Lung (tissue), 11 donors: ENCODE measurements at regions not wholly inside any gene's neighbourhood (a gene's known extent, or its start where the extent isn't known, plus 50 kb on each side); places are given as distances from the start of the nearest gene placed in this dataset.

Source experiments
- ATAC-seq: fragments of 200-7000 bp; cut with Tn5 transposase; one replicate; pipeline ENCODE4 v1.9.1; 2020; ENCODE audit warnings: moderate number of reproducible peaks; ENCODE audit not compliant: insufficient read depth, low FRiP score
- DNase-seq, 3 donors: peaks; one replicate each; pipeline ENCODE4 v3.0.0-alpha.2; 2013 to 2017
- H3K27ac ChIP-seq, 2 donors: one replicate each; pipeline ENCODE4 v1.5.1; 2013; ENCODE audit warnings: mild to moderate bottlenecking in 2 of 2, moderate library complexity in 2 of 2, control low read depth in 1 of 2, inconsistent platforms in 1 of 2, low read depth in 1 of 2, low read length in 1 of 2
- H3K27me3 ChIP-seq, 3 donors: one replicate each; pipeline ENCODE4 v1.5.1; 2013; ENCODE audit warnings: low read length in 2 of 3; ENCODE audit not compliant: control insufficient read depth in 3 of 3, insufficient read depth in 3 of 3
- H3K36me3 ChIP-seq, 4 donors: one replicate each; pipeline ENCODE4 v1.5.1; 2013; ENCODE audit warnings: low read length in 4 of 4, mild to moderate bottlenecking in 1 of 4, moderate library complexity in 1 of 4; ENCODE audit not compliant: control insufficient read depth in 4 of 4, insufficient read depth in 4 of 4
- H3K4me1 ChIP-seq, 5 donors: one replicate each; pipeline ENCODE4 v1.5.1; 2013; ENCODE audit warnings: low read length in 5 of 5, mild to moderate bottlenecking in 2 of 5, moderate library complexity in 1 of 5; ENCODE audit not compliant: control insufficient read depth in 5 of 5, insufficient read depth in 5 of 5
- H3K4me3 ChIP-seq: one replicate; pipeline ENCODE4 v1.5.1; 2013; ENCODE audit warnings: mild to moderate bottlenecking, control low read depth, moderate library complexity
- H3K9ac ChIP-seq, 2 donors: one replicate each; pipeline ENCODE4 v1.5.1; 2013; ENCODE audit warnings: low read length in 2 of 2, control low read depth in 1 of 2; ENCODE audit not compliant: insufficient read depth in 1 of 2
- H3K9me3 ChIP-seq, 4 donors: one replicate each; pipeline ENCODE4 v1.5.1; 2013; ENCODE audit warnings: low read length in 3 of 4, mild to moderate bottlenecking in 1 of 4, moderate library complexity in 1 of 4; ENCODE audit not compliant: control insufficient read depth in 4 of 4, insufficient read depth in 3 of 4
- WGBS, 2 donors: extraction: QIAGEN DNeasy Blood & Tissue Kit; methylation state at CpG; one replicate each; pipeline ENCODE4 v1.1.7; 2013; 5-methylcytosine and 5-hydroxymethylcytosine counted together
- TF ChIP-seq, protein P1 (sequence below): IDR thresholded peaks from 2 replicates; pipeline ENCODE4 v1.5.1; 2012; ENCODE audit warnings: mild to moderate bottlenecking; ENCODE audit errors: control extremely low read depth, extremely low read depth
- donor health status: control.
- donor health status: control.
- donor health status: Bipolar disorder and iron deficiency.
- donor health status: healthy.
- donor health status: DM: yes; HTN: yes; CAD: no.

DNA sequence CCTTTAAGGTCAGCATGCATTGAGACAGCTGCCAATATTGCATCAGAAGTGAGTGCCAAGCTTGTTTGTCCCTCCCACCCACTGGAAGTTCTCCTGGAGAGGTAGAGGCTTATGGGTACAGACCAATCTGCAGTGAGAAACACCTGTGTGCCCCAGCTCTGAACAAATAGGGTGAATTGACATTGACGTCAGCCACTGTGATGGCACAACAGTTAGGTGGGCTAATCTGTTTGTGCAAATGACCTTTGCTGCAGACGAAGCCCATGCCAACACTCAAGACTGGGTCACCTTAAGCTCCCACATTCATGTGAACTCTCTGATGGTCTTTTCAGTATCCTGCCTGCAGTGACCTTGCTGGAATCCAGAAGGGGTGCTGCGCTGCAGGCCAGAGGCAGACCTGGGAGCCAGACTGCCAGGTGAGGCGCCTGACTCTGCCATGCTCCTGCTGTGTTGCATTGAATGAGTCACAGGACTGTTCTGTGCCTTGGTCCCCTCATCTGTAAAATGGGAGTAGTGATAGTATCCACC, 99.9 kb downstream of the ALDH8A1 start:
- ATAC-seq = no peak
- H3K4me1 ChIP-seq = peaks cover 0 to 5% (median 2%) of the 10 kb centered on the region in 5 donors
- H3K4me3 ChIP-seq = no peak overlapping the region
- no peak for DNase-seq
- H3K36me3 ChIP-seq = no peaks in the 10 kb centered on the region
- peaks cover 0 to 1% (median 0%) of the 10 kb centered on the region in 4 donors for H3K9me3 ChIP-seq
- H3K27ac ChIP-seq = no peak overlapping the region
- no peaks in the 10 kb centered on the region for H3K27me3 ChIP-seq
- TF ChIP-seq, protein P1, sequence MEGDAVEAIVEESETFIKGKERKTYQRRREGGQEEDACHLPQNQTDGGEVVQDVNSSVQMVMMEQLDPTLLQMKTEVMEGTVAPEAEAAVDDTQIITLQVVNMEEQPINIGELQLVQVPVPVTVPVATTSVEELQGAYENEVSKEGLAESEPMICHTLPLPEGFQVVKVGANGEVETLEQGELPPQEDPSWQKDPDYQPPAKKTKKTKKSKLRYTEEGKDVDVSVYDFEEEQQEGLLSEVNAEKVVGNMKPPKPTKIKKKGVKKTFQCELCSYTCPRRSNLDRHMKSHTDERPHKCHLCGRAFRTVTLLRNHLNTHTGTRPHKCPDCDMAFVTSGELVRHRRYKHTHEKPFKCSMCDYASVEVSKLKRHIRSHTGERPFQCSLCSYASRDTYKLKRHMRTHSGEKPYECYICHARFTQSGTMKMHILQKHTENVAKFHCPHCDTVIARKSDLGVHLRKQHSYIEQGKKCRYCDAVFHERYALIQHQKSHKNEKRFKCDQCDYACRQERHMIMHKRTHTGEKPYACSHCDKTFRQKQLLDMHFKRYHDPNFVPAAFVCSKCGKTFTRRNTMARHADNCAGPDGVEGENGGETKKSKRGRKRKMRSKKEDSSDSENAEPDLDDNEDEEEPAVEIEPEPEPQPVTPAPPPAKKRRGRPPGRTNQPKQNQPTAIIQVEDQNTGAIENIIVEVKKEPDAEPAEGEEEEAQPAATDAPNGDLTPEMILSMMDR = no peak
- no peak overlapping the region for H3K9ac ChIP-seq
- WGBS, 2 donors = 92 to 97% methylated on average over 4 of the region's 4 CpGs

DNA sequence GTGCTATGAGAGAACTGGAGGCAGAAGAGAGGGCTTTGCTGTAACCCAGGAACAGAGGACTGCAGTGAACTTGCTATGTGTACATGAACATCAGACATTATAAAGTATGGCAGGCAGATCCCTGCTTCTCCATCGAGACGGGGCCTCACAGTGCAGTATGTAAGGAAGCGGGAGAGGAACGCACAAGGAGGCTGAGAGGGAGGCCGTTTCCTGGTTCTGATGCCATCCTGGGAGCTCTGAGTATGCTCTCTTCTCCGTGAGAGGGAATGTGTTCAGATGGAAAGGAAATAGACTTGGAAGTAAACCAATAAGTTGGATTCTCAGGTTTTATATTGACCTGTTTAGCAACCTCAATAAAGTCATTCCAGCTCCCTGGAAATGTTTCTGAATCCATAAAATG, 101.8 kb downstream of the ALDH8A1 start:
- Histone ChIP-seq H3K4me1 (peaks cover 0 to 2% (median 0%) of the 10 kb centered on the region in 5 donors), H3K9ac (no peak overlapping the region), H3K27me3 (no peaks in the 10 kb centered on the region), H3K27ac (no peak overlapping the region), H3K4me3 (no peak overlapping the region), H3K9me3 (peaks cover 0 to 1% (median 0%) of the 10 kb centered on the region in 4 donors), H3K36me3 (no peaks in the 10 kb centered on the region)
- ATAC-seq = no peak
- no peak for DNase-seq
- TF ChIP-seq, protein P1 = no peak
- 78 to 90% methylated on average over 6 of the region's 6 CpGs for WGBS, 2 donors

DNA sequence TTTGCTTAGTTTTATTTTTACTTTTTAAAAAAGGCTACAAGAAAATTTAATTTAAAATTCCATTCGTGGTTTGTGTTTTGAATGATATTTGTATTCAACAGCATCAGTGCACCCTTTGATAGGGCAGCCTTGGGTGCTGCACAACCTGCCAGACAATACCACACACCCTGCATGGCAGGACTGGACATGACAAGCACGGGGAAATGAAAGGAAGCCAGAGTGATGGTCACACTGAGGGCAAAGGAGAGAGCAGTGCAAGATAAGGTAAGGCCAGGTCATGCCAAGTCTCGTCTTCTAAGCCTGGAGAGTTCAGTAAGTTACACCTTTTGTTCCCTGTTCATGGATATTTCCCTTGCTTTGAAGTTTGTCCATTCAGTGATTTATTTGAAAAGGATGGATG, 103.0 kb downstream of the ALDH8A1 start:
- H3K9ac ChIP-seq = no peak overlapping the region
- WGBS, 2 donors = 72 to 84% methylated on average over 3 of the region's 3 CpGs
- H3K4me3 ChIP-seq = no peak overlapping the region
- H3K4me1 ChIP-seq = peaks cover 0 to 2% (median 0%) of the 10 kb centered on the region in 5 donors
- H3K36me3 ChIP-seq = no peaks in the 10 kb centered on the region
- no peak for ATAC-seq
- no peak overlapping the region for H3K27ac ChIP-seq
- TF ChIP-seq, protein P1 = no peak
- no peak for DNase-seq
- peaks cover 0 to 1% (median 0%) of the 10 kb centered on the region in 4 donors for H3K9me3 ChIP-seq
- H3K27me3 ChIP-seq = no peaks in the 10 kb centered on the region

DNA sequence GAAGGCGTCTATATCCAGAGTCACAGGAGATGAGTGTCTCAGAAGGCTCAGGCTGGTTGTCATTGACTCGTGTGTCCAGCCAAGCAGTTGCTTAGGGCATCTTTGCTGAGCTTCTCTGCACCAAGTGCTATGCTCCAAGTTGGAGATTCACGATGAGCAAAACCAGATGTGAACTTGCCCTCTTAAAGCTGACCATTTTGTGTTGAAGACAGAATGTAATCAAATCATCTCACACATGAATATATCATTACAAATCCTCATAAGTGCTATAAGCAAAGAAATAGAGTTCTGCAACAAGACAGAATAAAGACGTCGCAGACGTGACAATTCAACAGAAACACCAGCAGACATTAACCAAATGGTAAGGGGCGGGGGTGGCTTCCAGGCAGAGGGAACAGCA, 103.9 kb downstream of the ALDH8A1 start:
- Histone ChIP-seq H3K36me3 (no peaks in the 10 kb centered on the region), H3K4me1 (peaks cover 0 to 2% (median 0%) of the 10 kb centered on the region in 5 donors), H3K27ac (no peak overlapping the region), H3K9me3 (peaks cover 0 to 1% (median 0%) of the 10 kb centered on the region in 4 donors), H3K9ac (no peak overlapping the region), H3K4me3 (no peak overlapping the region), H3K27me3 (no peaks in the 10 kb centered on the region)
- TF ChIP-seq, protein P1 = no peak
- no peak for ATAC-seq
- WGBS, 2 donors = 79 to 84% methylated on average over 7 of the region's 7 CpGs
- peak in 2 of 3 donors; percentile 34 to 50 for DNase-seq
